G401 (cell line): ENCODE measurements at regions not wholly inside any gene's neighbourhood (a gene's known extent, or its start where the extent isn't known, plus 50 kb on each side); places are given as distances from the start of the nearest gene placed in this dataset.
A peak's percentile ranks its signal among the peaks of the same experiment; 100 is the strongest.
"Not testable (repeated sequence)": the region's sequence is repeated elsewhere in the genome, so short reads cannot be mapped to it uniquely, and the experiment has no call there.

Experiments
- DNase-seq: peaks from one replicate; pipeline ENCODE4 v3.0.0-alpha.2; 2015; ENCODE audit warnings: low spot score
- in situ Hi-C: cut with HindIII; loops from 2 replicates; pipeline ENCODE4 v1.10.0; 2016; ENCODE audit warnings: low sequenced_read_pairs, mixed read lengths

DNA sequence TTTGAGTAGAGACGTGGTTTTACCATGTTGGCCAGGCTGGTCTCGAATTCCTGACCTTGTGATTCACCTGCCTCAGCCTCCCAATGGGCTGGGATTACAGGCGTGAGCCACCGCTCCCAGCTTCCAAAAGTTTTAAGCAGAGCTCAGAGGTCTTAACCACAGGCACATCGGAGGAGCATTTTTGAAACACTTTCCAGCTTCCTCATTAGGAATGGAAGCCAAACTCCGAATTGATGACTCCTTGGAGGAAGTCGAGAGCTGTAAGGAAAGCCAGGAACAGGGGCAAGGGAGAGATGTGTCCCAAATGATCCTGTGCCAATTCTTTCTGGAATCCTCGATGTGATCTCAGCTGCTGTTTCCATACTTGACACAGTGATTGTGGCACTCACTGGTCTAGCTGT is 56.2 kb upstream of the CCZ1B start:
- DNase-seq, in situ Hi-C loops: not testable (repeated sequence)

DNA sequence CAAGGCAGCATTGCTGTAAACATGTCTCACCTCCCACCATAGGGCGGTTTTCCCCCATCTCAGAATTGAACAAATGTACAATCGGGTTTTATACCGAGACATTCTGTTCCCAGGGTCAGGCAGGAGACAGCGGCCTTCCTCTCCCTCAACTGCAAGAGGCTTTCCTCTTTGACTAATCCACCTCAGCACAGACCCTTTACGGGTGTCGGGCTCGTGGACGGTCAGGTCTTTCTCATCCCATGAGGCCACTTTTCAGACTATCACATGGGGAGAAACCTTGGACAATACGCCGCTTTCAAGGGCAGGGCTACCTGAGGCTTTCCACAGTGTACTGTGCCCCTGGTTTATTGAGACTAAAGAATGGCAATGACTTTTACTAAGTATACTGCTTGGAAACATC is 57.7 kb upstream of the CCZ1B start:
- DNase-seq, in situ Hi-C loops: not testable (repeated sequence)

DNA sequence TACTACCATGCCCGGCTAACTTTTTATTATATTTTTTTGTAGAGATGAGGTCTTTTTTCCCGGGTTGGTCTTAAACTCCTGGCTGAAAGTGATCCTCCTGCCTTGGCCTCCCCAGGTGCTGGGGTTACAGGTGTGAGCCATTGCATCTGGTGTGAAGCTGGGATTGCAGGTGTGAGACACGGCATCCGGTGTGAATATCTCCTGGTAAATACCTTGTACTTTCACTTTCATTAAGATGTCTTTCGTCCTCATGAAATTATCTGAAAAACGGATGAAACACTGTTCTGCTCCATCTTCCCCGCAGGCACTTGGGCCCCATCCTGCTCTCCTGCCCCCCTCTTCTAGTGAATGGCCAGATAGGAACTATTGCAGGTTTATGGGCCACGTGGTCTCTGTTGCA is 60.1 kb upstream of the CCZ1B start:
- DNase-seq, result no peak
- in situ Hi-C loops, result no loop called here

DNA sequence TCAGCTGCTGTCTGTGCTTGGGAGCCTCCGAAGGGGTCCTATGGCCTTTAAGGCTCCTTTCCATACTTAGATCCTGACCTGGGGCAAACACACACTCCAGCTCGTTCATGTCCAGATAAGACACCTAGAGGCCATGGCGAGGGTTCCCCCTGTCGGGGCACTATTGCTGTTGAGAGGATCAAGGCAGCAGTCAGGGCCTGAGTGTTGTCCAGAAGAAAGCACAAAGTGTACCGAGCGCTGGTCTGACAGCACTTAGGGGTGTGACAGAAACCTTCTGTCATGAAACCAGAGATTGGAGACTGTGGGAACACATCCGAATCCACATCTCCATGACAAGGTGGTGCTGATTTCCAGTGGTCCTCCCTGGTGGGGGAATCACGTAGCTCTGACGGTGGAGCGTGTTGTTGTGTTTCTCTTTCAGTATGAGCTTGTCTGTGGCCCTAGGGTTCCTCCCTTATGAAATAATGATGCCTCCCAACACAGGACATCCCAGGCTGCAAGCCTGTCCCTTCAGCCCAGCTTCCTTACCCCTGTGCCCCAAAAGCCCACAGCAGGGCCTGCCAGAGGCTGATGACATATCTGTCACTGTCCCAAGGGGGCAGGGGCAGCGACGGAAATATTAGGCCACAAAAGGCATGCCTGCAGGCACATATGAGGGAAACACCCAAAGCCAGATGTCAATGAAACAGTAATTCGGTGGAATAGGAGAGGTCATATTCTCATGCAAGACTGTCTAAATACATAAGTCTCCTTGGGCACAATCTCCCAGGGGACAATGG is 62.4 kb upstream of the CCZ1B start:
- in situ Hi-C loops, DNase-seq: not testable (repeated sequence)

DNA sequence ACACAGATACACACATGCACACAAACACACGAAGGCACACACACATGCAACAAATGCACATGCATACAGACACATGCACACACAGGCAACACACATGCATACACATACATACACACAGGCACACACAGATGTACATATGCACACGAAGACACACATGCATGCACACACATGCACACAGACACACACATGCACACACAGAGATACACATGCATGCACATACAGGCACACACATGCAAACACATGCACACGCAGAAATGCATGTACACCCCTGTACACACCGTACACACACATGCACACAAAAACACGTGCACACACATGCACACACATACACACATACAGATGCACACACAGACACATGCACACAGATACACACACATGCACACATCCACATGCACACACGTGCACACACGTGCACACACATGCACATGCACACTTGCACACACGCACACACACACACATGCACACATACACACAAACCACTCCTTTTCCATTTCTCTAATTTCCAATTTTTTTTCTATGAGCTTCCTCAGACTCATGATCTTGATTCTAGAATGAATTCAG is 63.3 kb upstream of the CCZ1B start:
- in situ Hi-C loops, result no loop called here
- no peak for DNase-seq

DNA sequence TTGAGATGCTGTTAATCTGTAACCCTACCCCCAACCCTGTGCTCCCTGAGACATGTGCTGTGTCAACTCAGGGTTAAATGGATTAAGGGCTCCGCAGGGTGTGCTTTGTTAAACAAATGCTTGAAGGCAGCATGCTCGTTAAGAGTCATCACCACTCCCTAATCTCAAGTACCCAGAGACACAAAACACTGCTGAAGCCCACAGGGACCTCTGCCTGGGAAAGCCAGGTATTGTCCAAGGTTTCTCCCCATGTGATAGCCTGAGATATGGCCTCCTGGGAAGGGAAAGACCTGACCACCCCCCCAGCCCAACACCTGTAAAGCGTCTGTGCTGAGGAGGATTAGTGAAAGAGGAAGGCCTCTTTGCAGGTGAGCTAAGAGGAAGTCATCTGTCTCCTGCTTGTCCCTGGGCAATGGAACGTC is 76.0 kb upstream of the CCZ1B start:
- in situ Hi-C loops, DNase-seq: not testable (repeated sequence)

DNA sequence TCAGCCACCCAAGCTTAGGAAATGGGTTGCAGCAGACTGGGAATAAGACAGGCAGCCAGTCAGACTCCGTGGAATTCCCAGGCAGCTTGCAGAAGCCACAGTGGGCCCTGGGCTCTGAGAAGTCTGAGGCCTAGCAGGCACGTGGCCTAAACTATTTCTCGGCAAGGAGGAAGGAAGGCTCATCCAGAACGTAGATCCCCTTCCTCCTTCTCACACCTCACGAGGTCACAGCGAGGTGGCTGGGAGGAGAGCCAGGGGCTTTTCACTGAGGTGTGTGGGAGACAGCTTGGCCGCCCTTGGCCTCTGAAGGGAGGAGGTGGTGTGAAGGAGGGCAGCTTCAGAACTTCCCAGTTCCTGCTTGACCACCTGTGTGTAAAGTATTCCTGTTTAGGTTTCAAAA is 77.2 kb upstream of the CCZ1B start:
- DNase-seq, in situ Hi-C loops: not testable (repeated sequence)

DNA sequence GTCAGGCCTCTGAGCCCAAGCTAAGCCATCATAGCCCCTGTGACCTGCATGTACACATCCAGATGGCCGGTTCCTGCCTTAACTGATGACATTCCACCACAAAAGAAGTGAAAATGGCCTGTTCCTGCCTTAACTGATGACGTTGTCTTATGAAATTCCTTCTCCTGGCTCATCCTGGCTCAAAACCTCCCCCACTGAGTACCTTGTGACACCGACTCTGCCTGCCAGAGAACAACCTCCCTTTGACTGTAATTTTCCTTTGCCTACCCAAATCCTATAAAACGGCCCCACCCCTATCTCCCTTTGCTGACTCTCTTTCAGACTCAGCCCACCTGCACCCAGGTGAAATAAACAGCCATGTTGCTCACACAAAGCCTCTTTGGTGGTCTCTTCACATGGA is 77.7 kb upstream of the CCZ1B start:
- DNase-seq, in situ Hi-C loops: not testable (repeated sequence)

DNA sequence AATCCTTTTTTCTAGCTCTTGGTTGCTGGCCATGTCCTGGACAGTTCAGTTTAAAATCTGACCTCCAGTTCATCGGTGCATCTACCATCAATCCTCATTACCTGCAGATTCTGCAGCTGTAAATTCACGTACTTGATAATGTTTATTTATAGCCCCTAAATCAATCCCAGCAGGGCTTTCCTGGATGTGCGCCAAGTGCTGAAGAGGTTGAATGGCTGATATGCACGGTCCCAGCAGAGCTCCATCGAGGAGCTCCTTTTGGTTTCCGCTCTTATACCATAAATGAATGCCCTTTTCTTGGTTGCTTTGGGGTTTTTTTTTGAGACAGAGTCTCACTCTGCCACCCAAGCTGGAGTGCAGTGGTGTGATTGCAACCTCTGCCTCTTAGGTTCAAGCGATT is 91.2 kb upstream of the CCZ1B start:
- no peak for DNase-seq
- in situ Hi-C loops, result no loop called here

DNA sequence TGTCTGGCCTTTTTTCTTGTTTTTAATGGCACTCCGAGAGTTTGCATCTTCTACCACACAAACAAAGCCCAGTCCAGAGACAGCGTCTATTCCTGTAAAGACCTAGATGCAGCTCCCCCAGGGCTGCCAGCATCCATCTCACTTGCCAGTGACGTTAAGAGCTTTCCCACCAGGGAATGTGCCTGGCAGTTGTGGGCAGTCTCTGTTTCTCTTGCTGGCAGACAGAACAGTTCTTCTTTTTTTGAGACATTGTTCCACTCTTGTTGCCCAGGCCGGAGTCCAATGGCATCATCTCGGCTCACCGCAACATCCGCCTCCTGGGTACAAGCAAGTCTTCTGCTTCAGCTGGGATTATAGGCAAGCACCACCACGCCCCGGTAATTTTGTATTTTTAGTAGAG is 93.1 kb upstream of the CCZ1B start:
- in situ Hi-C loops, DNase-seq: not testable (repeated sequence)

DNA sequence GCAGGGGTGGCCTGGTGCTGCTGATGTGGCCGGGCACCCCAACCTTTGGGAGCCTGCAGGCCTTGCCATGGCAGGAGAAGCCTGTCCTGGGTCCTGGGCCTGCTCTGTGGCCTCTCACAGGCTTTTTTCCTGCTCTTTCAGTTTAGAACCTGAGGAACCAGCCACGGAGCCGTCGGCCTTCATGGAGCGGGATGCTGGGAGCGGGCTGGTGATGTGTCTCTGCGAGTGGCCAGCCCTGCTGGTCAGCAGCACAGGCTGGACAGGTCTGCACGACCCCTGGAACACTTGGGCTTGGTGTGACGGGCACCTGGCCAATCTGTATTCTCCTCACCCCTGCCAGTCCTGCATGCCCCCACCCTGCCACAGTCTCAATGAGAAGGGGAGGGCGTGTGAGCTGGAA is 98.4 kb upstream of the CCZ1B start:
- DNase-seq, in situ Hi-C loops: not testable (repeated sequence)

DNA sequence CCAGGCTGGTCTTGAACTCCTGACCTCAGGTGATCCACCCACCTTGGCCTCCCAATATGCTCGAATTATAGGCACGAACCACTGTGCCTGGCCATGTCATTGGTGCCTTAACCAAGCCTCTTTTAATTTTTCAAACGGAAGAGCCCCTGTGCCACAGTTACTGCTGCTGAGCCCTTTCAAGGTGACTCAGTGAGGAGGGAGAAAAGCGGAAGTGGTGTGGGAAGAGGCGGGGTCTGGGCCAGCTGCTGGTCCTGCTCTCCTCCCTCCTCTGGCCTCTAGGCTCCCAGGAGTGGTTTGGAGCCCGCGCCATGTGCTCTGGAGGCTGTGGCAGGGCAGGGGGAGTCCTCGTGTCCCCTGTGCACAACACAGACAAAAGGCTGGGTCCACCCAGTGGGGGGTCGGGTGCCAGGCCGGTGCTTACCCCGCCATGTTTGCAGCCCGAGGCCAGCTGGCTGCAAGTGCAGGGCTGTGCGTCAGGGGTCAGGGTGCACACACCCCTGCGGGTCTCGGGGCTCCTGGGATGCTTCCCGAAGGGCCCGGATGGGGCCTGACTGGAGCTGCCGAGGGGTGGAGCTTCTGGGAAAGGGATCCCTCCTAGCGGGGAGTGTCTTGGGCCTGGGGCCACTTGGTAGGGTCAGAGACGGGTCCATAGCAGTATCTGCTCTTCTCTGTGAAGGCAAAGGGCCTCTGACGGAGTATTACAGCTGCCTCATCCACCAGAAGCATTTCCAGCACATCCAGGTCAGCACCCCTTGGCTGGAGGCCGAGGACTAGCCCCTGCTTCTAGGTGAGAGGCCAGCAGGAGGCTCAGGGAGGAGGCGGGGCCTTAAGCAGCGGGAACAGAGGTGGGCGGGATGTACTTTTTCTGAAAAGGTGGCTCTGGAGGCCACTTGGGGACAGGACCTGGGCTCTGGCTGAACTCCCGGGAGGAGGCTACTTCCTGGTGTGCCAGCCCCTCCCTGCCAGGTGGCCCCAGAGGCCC is 100.4 kb upstream of the CCZ1B start:
- DNase-seq, in situ Hi-C loops: not testable (repeated sequence)

DNA sequence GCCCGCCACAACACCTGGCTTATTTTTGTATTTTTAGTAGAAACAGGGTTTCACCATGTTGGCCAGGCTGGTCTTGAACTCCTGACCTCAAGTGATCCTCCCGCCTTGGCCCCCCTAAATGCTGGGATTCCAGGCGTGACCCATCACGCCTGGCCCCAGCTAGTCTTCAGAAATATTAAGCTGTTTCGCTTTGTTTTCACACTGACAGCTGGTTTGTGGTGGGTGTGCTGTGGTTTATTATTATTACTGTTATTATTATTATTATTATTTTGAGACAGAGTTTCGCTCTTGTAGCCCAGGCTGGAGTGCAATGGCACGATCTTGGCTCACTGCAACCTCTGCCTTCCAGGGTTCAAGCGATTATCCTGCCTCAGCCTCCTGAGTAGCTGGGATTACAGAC is 101.6 kb upstream of the CCZ1B start:
- in situ Hi-C loops, DNase-seq: not testable (repeated sequence)

DNA sequence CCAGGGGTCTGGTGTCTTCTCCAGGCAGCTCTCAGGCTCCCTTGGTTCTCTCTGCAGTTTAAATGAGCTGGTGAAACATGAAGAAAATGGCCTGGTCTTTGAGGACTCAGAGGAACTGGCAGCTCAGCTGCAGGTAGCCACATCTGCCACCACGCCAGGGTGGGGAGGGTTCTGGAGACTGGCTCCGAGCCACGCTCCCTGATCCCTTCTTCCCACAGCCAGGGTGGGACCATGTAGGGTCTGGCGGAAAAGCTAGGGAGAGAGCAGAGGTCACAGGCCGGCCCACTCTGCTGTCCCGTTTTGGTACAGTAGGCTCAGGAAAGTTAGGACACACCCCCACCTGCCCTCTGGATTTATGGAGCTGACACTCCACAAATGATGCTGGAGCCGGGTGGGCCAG is 103.5 kb upstream of the CCZ1B start:
- DNase-seq, in situ Hi-C loops: not testable (repeated sequence)

DNA sequence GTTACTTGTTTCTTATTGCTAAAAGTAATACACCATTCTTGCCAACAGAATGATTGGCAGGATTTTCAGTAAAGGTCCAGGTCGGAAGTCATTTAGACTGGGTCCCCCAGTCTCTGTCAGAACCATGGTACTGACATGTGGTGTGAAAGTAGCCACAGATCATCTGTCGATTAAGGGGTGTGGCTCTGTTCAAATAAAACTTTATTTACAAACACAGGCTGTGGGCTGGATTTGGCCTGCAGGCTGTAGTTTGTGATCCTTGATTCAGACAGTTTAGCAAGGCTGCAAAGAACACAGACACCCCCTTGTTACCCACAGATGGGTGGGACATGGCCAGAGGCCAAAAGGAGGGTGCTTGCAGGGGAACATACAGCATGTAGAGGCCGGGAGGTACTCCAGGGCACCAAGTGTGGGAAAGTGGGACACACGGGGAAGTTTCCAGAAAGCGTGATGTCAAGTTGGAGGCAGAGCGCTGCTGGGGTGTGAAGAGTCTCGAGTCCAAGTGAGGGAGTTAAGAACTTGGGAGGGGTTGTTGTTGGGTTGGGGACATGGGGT is 104.1 kb upstream of the CCZ1B start:
- DNase-seq, in situ Hi-C loops: not testable (repeated sequence)

DNA sequence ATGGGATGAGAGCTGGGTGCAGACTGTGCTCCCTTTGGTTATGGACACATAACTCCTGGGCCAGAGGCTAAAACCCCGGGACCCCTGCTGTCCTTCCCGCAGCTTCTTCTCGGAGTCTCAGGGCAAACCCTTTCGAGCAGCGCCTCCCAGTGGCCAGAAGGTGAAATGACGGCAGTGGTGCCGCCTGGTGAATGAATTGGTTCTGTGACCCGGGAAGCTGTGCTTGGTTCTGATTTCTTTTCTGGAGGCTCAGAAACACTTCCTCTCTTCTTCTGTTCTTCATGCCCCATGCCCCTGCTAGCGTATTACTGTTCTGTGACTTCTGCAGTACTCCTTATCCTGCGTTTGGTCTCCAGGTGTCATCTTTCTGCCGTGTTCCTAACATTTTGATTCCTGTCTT is 104.7 kb upstream of the CCZ1B start:
- in situ Hi-C loops, result not testable (repeated sequence)
- DNase-seq, result peak; percentile 15

DNA sequence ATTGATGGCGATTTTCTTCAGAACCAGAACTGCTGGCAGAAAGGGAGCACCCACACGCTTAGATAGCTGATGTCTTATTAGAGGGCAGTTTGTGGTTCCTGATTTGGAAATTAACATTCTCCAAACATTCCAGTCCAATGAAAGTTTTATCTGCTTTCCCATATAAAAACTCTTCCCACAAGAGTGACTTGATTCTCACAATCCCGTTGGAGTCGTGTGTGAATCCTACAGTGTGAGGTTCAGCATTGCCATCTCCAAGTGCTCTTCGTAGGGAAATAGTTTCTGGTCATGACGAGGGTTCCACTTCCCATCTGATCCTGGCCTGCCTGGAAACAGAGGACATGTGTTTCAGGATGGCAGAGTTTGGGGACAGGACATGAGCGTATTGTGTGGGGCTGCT is 105.4 kb upstream of the CCZ1B start:
- DNase-seq, result not testable (repeated sequence)

DNA sequence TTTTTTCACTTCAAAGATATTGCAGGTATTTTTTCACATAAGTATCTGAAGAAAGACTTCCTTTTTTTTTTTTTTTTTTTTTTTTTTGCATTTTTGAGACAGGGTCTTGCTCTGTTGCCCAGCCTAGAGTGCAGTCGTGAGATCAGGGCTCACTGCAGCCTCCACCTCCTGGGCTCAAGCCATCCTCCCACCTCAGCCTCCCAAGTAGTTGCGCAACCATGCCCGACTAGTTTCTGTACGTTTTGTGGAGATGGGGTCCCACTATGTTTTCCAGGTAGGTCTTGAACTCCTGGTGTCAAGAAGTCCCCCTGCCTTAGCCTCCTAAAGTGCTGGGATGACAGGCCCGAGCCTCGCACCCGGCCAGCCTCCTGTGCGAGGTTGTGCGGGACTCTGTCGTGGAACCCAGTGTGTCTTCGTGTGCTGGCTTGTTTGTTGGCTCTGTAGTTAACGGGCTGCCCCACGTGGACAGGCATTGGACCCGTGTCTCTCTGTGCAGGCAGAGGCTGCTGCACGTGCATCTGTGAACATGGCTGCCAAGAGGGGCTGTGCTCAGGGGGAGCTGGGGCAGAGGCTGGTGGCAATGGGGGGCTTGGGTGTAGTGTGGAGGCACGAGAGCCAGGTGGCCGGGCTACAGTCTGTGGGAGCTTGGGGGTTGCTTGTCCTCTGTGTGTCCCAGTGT is 108.0 kb upstream of the CCZ1B start:
- DNase-seq, in situ Hi-C loops: not testable (repeated sequence)

More for the DNA sequence above, 105.4 kb upstream of the CCZ1B start:
- in situ Hi-C loops, result not testable (repeated sequence)

DNA sequence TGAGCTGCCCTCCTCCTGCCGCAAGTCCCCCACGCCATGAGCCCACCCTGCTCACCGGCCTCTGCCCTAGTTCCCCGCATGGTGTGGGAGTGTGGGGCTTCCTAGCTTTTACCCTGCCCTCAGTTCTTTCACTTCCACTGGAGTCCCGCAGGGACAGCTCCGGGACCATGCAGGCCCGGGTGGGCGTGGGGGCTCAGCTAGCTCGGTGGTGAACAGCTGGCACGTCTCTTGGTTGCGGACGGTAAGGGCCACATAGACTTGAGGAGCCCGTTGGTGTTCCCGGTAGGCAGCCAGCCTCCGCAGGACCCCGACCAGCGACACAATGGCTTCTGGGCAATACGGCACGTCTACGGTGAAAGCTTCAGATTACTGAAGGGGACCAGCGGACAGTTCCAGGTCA is 108.9 kb upstream of the CCZ1B start:
- no peak for DNase-seq
- in situ Hi-C loops, result no loop called here
